ENCODE measurements at regions not wholly inside any gene's neighbourhood (a gene's known extent, or its start where the extent isn't known, plus 50 kb on each side); places are given as distances from the start of the nearest gene placed in this dataset.

- Histone ChIP-seq H3K4me3 (no peak overlapping the region), H3K4me1 (no peaks in the 10 kb centered on the region), H3K9me3 (no peaks in the 10 kb centered on the region), H3K27me3 (peaks cover 4% of the 10 kb centered on the region), H3K36me3 (no peaks in the 10 kb centered on the region), H3K27ac (no peak overlapping the region)
- TF ChIP-seq EP300 (IDR thresholded peaks at IDR 0.05) (no peak), POLR2AphosphoS5 (IDR thresholded peaks at IDR 0.05) (no peak), CTCF (IDR thresholded peaks at IDR 0.05) (no peak), POLR2A (IDR thresholded peaks at IDR 0.05) (no peak)
- DNase-seq (ENCODE audit: low spot score in 2 of 2), result no peak
- 65% methylated on average over 2 of the region's 2 CpGs for WGBS
Measured at GRCh38 chr15:98412852-98413251, 235.5 kb upstream of the IGF1R start.

GRCh38 chr15:98413933-98414546 lies 234.3 kb upstream of the IGF1R start:
- Histone ChIP-seq H3K27me3 (peaks cover 6% of the 10 kb centered on the region), H3K9me3 (no peaks in the 10 kb centered on the region), H3K4me1 (no peaks in the 10 kb centered on the region), H3K36me3 (no peaks in the 10 kb centered on the region), H3K4me3 (no peak overlapping the region), H3K27ac (no peak overlapping the region)
- DNase-seq (ENCODE audit: low spot score in 2 of 2), result no peak
- TF ChIP-seq EP300 (IDR thresholded peaks at IDR 0.05) (no peak), POLR2AphosphoS5 (IDR thresholded peaks at IDR 0.05) (no peak), CTCF (IDR thresholded peaks at IDR 0.05) (no peak), POLR2A (IDR thresholded peaks at IDR 0.05) (no peak)
- 48% methylated on average over 12 of the region's 13 CpGs for WGBS

- 79% methylated on average over 6 of the region's 8 CpGs for WGBS
- no peak overlapping the region for H3K4me3 ChIP-seq
- H3K9me3 ChIP-seq, result no peaks in the 10 kb centered on the region
- H3K27ac ChIP-seq, result no peak overlapping the region
- H3K36me3 ChIP-seq, result no peaks in the 10 kb centered on the region
- DNase-seq (ENCODE audit: low spot score in 2 of 2), result no peak
- peaks cover 25% of the 10 kb centered on the region for H3K27me3 ChIP-seq
- H3K4me1 ChIP-seq, result peaks cover 5% of the 10 kb centered on the region
- TF ChIP-seq CTCF (IDR thresholded peaks at IDR 0.05) (no peak), EP300 (IDR thresholded peaks at IDR 0.05) (no peak), POLR2A (IDR thresholded peaks at IDR 0.05) (no peak), POLR2AphosphoS5 (IDR thresholded peaks at IDR 0.05) (no peak)
Measured at GRCh38 chr15:98416222-98416855, 232.0 kb upstream of the IGF1R start.

GRCh38 chr15:98417346-98417745 lies 231.0 kb upstream of the IGF1R start:
- peaks cover 35% of the 10 kb centered on the region for H3K27me3 ChIP-seq
- H3K36me3 ChIP-seq, result no peaks in the 10 kb centered on the region
- TF ChIP-seq CTCF (IDR thresholded peaks at IDR 0.05) (no peak), POLR2A (IDR thresholded peaks at IDR 0.05) (no peak), POLR2AphosphoS5 (IDR thresholded peaks at IDR 0.05) (no peak), EP300 (IDR thresholded peaks at IDR 0.05) (no peak)
- peaks cover 13% of the 10 kb centered on the region for H3K4me1 ChIP-seq
- DNase-seq (ENCODE audit: low spot score in 2 of 2), result no peak
- H3K27ac ChIP-seq, result no peak overlapping the region
- WGBS, result 85% methylated on average over 11 of the region's 12 CpGs
- H3K9me3 ChIP-seq, result no peaks in the 10 kb centered on the region
- H3K4me3 ChIP-seq, result no peak overlapping the region

GRCh38 chr15:98418122-98418521 lies 230.2 kb upstream of the IGF1R start:
- 70% methylated on average over 11 of the region's 11 CpGs for WGBS
- TF ChIP-seq CTCF (IDR thresholded peaks at IDR 0.05), result no peak
- no peak for TF ChIP-seq POLR2A (IDR thresholded peaks at IDR 0.05)
- no peak for TF ChIP-seq EP300 (IDR thresholded peaks at IDR 0.05)
- no peak for TF ChIP-seq POLR2AphosphoS5 (IDR thresholded peaks at IDR 0.05)
- Histone ChIP-seq H3K27me3 (peaks cover 43% of the 10 kb centered on the region), H3K4me1 (peaks cover 13% of the 10 kb centered on the region), H3K36me3 (no peaks in the 10 kb centered on the region), H3K4me3 (no peak overlapping the region), H3K27ac (no peak overlapping the region), H3K9me3 (no peaks in the 10 kb centered on the region)
- DNase-seq (ENCODE audit: low spot score in 2 of 2), result no peak

Measured in suprapubic skin (tissue), 4 donors.